ENCODE measurements at regions not wholly inside any gene's neighbourhood (a gene's known extent, or its start where the extent isn't known, plus 50 kb on each side); places are given as distances from the start of the nearest gene placed in this dataset.
"Not testable (repeated sequence)": the region's sequence is repeated elsewhere in the genome, so short reads cannot be mapped to it uniquely, and the experiment has no call there.

GRCh38 chr14:83269583-83269982 is 1735.9 kb upstream of the SEL1L start:
- no peak for DNase-seq

DNA sequence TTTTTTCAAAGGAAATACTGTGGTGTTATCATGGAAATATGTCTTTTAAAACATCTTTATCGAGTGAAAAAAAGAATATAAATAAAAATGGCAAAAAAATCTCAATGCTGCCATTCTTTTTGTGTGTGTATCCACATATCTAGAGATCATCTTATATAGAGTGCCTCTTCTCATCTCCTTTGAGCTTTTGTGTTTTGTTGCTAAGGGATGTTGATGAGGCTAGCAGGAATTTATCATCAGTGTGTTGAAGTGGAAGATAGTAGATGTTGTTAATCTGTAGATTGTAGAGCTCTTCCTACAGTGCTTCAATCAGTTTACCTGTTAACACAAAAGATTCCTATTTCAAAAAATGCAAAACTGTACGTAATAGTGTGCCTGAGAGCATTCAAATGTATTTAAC is 1738.0 kb upstream of the SEL1L start:
- no peak for DNase-seq

GRCh38 chr14:83280719-83281118 is 1747.1 kb upstream of the SEL1L start:
- DNase-seq: no peak

GRCh38 chr14:83282706-83283105 is 1749.1 kb upstream of the SEL1L start:
- DNase-seq: no peak

- no peak for DNase-seq
Measured at GRCh38 chr14:83287300-83287699, 1753.6 kb upstream of the SEL1L start.

DNA sequence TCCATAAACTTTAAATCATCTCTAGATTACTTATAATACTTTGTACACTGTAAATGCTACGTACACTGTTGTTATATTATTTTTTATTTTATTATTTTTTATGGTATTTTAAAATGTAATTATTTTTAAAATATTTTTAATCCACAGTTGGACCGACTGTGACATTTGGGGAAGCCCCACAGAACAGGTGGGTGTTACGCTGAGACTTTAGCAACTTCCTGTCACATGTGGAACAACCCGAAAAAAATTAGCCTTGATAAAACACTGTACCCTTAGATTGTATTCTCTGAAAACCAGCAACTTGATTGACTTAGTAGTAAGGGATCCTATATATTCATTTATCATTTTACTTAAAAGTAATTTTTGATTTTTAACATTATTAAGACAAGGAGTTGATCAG is 1755.7 kb upstream of the SEL1L start:
- no peak for DNase-seq

GRCh38 chr14:83289896-83290295 is 1756.2 kb upstream of the SEL1L start:
- no peak for DNase-seq

- DNase-seq: no peak
Measured at GRCh38 chr14:83290447-83290846, 1756.8 kb upstream of the SEL1L start.

GRCh38 chr14:83291714-83292113 is 1758.1 kb upstream of the SEL1L start:
- no peak for DNase-seq

GRCh38 chr14:83294941-83295340 is 1761.3 kb upstream of the SEL1L start:
- no peak for DNase-seq

GRCh38 chr14:83297361-83297760 is 1763.7 kb upstream of the SEL1L start:
- no peak for DNase-seq

- not testable (repeated sequence) for DNase-seq
Measured at GRCh38 chr14:83298016-83298415, 1764.4 kb upstream of the SEL1L start.

DNA sequence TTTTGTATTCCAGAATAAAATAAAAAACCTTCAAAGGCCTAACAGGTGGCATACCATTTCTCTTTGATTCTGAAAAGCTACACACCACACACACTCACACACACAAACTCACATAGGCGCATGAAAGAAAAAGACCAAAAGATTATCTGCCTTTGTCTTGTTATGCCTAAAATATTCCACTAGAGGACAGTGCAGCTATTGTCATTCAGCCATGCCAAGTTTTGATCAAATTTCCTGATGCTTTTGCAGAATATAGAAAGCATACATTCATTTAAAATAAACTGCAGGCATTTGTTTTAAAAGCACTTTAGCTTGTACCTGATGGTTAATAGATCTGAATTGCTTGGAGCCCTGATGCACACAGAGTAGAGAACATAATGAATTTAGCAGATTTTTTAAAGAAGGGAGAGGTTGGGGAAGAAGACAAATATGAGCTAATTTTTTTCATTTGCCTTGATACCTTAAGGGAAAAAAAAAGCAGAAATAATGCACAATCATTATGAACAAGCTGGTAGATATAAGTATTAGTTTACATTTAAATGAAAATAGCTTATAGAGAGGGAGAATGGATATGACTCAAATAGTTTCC is 1766.9 kb upstream of the SEL1L start:
- DNase-seq: peak; percentile 45

DNA sequence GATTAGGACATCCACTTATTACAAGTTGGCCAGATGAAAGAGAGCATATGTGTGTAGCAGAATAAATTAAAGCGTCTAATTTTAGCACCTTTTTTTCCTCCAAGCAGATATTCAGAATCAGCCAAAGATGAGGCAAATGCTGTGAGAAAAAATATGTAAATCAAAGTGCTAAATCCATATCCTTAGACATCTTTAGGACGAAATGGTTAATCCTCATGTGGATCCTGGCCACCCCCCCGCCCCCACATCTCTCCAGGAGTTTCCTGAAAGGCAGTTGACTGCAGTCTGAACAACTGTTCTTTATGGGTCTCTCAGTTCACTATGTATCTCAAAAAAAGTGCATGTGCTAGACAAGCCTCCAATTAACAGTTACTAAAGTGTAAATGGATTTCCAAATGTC is 1768.1 kb upstream of the SEL1L start:
- DNase-seq: no peak

- no peak for DNase-seq
Measured at GRCh38 chr14:83309211-83309610, 1775.6 kb upstream of the SEL1L start.

DNA sequence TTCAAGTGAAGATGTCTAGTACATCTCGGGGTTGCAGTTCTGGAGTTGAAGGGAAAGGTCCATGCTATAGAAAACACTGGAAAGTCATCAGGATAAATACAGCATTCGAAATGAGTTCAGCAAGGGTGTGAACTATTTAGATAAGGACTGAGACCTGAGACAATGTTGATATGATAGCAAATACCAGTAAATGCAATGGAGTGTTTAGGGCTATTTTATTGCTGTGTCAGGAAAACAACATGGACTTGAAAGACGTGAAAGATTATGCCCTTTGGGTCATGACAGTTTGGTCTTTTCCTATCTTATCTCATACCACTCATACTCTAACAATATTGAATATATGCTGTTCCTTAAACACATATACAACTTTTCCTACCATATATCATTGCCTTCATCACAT is 1776.2 kb upstream of the SEL1L start:
- no peak for DNase-seq

DNA sequence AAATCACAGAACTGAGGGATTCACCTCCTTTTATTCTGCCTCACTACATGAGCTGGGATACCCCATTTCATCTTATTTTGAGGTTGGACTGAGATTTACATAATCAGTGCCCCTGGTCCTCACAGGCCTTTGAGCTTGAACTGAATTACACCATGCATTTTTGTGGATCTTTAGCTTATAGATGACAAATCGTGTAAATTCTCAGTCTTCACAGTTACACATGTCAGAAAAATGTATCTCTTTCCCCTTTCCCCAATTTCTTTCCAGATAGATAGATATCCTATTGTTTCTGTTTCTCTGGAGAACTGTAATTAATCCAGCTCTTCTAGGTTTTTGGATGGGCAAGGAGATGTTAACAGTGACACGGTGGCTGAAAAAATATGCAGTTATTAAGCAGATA is 1778.9 kb upstream of the SEL1L start:
- DNase-seq: no peak

- no peak for DNase-seq
Measured at GRCh38 chr14:83314764-83315163, 1781.1 kb upstream of the SEL1L start.

DNA sequence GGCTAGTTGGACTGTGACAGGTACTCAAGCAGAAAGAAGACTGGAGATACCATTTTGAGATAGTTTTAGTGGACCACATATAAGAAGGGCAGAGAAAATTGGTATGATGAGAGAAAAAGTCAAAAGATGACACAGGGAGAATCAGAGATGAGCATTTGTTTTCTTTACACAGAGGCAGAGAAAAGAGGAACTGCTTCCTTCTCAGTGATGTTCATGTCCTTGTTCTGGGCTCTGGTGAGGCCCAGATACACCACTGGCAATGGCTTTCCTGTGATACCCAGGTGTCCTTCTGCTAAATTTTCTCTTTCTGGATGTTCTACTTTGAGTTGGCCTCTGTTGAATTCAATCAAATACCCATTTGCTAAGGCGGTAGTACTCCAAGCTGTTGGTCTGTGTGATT is 1782.7 kb upstream of the SEL1L start:
- no peak for DNase-seq

GRCh38 chr14:83320837-83321236 is 1787.2 kb upstream of the SEL1L start:
- no peak for DNase-seq

GRCh38 chr14:83331513-83331912 is 1797.9 kb upstream of the SEL1L start:
- DNase-seq: no peak

DNA sequence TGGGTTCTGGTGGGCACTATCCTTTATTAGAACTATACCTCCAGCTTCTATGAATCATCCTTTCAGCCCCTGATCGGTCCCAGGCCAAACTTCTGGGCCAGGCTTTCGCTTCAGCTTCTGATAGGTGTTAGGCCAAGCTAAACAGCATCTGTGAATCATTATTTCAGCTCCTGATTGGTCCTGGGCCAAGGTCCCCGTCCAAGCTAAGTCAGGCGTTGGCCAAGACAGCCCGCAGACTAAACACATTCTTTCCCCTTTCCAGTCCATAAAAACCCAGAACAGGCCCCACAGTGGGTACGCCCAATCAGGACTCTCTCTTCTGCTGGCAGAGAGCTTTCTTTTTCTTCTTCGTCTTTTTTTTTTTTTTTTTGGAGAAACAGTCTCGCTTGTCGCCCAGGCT is 1808.9 kb upstream of the SEL1L start:
- DNase-seq: no peak

GRCh38 chr14:83347874-83348273 is 1814.2 kb upstream of the SEL1L start:
- no peak for DNase-seq

- no peak for DNase-seq
Measured at GRCh38 chr14:83355609-83356008, 1822.0 kb upstream of the SEL1L start.

GRCh38 chr14:83356080-83356479 is 1822.4 kb upstream of the SEL1L start:
- DNase-seq: no peak

DNA sequence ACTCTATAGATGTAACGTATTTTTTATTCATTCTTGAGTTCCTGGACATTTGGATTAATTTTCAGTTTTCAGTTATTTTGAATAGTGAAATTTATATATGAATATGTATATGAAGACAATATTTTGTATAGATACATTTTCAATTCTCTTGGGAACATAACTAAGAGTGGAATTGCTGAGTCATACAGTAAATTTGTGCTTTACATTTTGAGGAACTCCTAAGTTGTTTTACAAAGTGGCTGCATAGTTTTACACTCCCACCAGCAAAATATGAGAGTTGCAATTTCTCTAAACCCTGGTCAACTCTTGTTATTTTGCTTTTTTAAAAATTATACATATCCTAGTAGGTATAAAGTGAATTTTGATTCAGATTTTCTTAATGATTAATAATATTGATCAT is 1838.6 kb upstream of the SEL1L start:
- no peak for DNase-seq
